HEK293T (cell line): ENCODE measurements at regions not wholly inside any gene's neighbourhood (a gene's known extent, or its start where the extent isn't known, plus 50 kb on each side); places are given as distances from the start of the nearest gene placed in this dataset.

Source experiments
- CTCF ChIA-PET: fragments of 350-600 bp; formaldehyde crosslinking; extraction: SDS; loops from one replicate; lab custom pipeline; 2021; ENCODE audit warnings: antibody characterized with exemption, inconsistent platforms; lab: Yijun Ruan, JAX
- POLR2A ChIA-PET: fragments of 350-600 bp; formaldehyde crosslinking; extraction: SDS; loops from one replicate; lab custom pipeline; 2020; ENCODE audit warnings: antibody characterized with exemption, inconsistent platforms; lab: Yijun Ruan, JAX
- DNase-seq: peaks from one replicate; pipeline ENCODE4 v3.0.0; 2012; ENCODE audit warnings: mixed read lengths; ENCODE audit errors: extremely low spot score
- ARNT ChIP-seq: fragments of 450-650 bp; IDR thresholded peaks from 2 replicates; pipeline ENCODE4 v1.6.1; 2017; ENCODE audit warnings: mild to moderate bottlenecking
- BHLHE40 ChIP-seq: fragments of 450-650 bp; IDR thresholded peaks from 2 replicates; pipeline ENCODE4 v1.6.1; 2016; ENCODE audit warnings: mild to moderate bottlenecking, moderate library complexity, borderline replicate concordance
- CTBP1 ChIP-seq: fragments of 450-650 bp; IDR thresholded peaks from 2 replicates; pipeline ENCODE4 v1.6.1; 2016; ENCODE audit warnings: borderline replicate concordance
- ELF4 ChIP-seq: fragments of 450-650 bp; IDR thresholded peaks from 2 replicates; pipeline ENCODE4 v1.6.1; 2017; ENCODE audit warnings: antibody characterized with exemption
- FOXA1 ChIP-seq: fragments of 450-650 bp; IDR thresholded peaks from 2 replicates; pipeline ENCODE4 v1.6.1; 2016; ENCODE audit warnings: mild to moderate bottlenecking
- FOXK2 ChIP-seq: fragments of 450-650 bp; IDR thresholded peaks from 2 replicates; pipeline ENCODE4 v1.6.1; 2016; ENCODE audit warnings: mild to moderate bottlenecking
- FOXM1 ChIP-seq: fragments of 450-650 bp; IDR thresholded peaks from 2 replicates; pipeline ENCODE4 v1.6.1; 2017; ENCODE audit warnings: mild to moderate bottlenecking, borderline replicate concordance
- HDGF ChIP-seq: fragments of 450-650 bp; IDR thresholded peaks from 2 replicates; pipeline ENCODE4 v1.6.1; 2017; ENCODE audit warnings: antibody characterized with exemption, borderline replicate concordance
- L3MBTL2 ChIP-seq: fragments of 450-650 bp; conservative IDR thresholded peaks from 2 replicates; pipeline ENCODE4 v1.6.1; 2016; ENCODE audit warnings: mild to moderate bottlenecking
- LEF1 ChIP-seq: fragments of 450-650 bp; IDR thresholded peaks from 2 replicates; pipeline ENCODE4 v1.6.1; 2017; ENCODE audit warnings: mild to moderate bottlenecking, borderline replicate concordance
- NFRKB ChIP-seq: fragments of 450-650 bp; IDR thresholded peaks from 2 replicates; pipeline ENCODE4 v1.6.1; 2016; ENCODE audit warnings: mild to moderate bottlenecking, moderate library complexity
- PKNOX1 ChIP-seq: fragments of 450-650 bp; IDR thresholded peaks from 2 replicates; pipeline ENCODE4 v1.6.1; 2016
- SP1 ChIP-seq: fragments of 450-650 bp; IDR thresholded peaks from 2 replicates; pipeline ENCODE4 v1.6.1; 2017
- SUZ12 ChIP-seq: fragments of 450-650 bp; IDR thresholded peaks from 2 replicates; pipeline ENCODE4 v1.6.1; 2016; ENCODE audit warnings: mild to moderate bottlenecking
- TARDBP ChIP-seq: fragments of 450-650 bp; IDR thresholded peaks from 2 replicates; pipeline ENCODE4 v1.6.1; 2016
- ZNF384 ChIP-seq: fragments of 450-650 bp; IDR thresholded peaks from 2 replicates; pipeline ENCODE4 v1.6.1; 2016

DNA sequence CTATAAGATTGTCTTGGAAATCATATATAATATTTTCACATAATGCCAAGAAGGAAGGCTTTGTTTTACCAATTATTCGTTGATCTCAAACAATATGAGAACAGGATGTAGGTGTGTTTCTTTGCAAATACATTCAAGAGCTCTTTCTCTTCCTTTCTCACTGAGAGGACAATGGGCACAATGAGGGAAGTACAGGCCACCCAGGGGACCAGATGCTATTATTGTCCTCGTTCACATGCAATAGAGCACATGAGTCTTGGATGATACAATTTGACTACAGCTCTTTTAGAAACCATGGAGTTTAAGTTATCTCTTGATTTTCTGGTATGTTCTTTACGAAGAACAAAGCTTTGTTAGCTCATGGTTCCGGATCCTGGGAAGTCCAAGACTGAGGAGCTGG is 323.7 kb upstream of the KLF6 start:
- TF ChIP-seq CTBP1 (no peak), SP1 (no peak), L3MBTL2 (no peak), FOXK2 (no peak)
- ChIA-PET CTCF (interaction anchor here (0.7 kb wide), 1 partner anchor 1278 kb away, joined by 4 read pairs; no protein-coding TSS in a partner anchor), POLR2A (interaction anchor here (1.5 kb wide), 1 partner anchor 324 kb away, joined by 3 read pairs; the partner anchor contains the start of gene KLF6)
- no peak for DNase-seq

DNA sequence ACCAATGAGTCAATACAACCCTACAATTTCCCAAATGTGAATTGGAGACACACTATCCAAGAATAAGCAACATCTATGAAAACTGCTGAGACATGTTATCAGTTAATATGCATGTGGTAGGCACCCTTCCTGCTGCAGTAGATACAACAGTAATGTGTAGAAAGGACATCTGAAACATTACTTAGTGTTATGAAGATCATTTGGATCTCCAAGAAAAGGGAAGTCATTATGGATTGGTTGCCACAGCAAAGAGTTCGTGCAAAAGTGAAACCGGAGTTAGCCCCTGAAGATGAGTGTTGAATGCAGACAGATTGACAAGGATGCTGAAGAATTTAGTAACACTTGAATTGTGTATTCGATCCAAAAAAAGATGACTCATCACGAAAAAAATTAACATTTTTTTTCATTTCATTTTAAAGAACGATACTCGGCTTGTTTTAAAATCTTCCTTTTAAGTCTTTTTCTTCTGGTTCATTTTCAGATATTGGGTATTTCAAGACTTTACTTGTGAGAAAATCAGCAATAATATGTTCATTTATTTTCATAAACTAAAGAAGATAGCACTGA is 322.4 kb upstream of the KLF6 start:
- ChIA-PET POLR2A (no interaction called here), CTCF (no interaction called here)
- TF ChIP-seq L3MBTL2 (no peak), TARDBP (no peak), FOXA1 (no peak)
- DNase-seq = no peak

DNA sequence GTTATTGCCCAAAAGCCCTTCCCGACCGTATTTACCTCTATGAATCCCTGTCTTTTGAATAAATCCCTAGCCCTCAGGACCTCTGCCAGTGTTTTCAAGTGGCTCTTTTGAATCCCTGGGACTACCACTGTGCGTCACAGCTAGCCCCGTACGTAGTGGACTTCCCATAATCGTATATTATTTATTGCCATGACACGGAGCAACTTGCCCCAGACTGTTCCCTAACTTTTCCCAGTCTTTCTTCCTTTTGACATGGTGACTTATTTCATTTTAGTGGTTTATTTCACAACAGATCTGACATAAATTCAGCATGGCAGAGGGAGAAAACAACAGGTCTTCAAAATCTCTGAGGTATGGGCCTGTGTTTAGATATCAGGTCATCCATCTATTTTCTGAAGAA is 318.6 kb upstream of the KLF6 start:
- POLR2A ChIA-PET = no interaction called here
- TF ChIP-seq SP1 (no peak), ARNT (no peak), TARDBP (no peak), CTBP1 (no peak), HDGF (no peak), SUZ12 (no peak), ZNF384 (no peak), PKNOX1 (no peak), FOXK2 (no peak), NFRKB (no peak), FOXM1 (no peak), FOXA1 (no peak), LEF1 (no peak), ELF4 (no peak), L3MBTL2 (no peak), BHLHE40 (no peak)
- CTCF ChIA-PET = no interaction called here

GRCh38 chr10:4102802-4103344 is 317.9 kb upstream of the KLF6 start:
- POLR2A ChIA-PET = no interaction called here
- TF ChIP-seq NFRKB (no peak), ARNT (no peak), BHLHE40 (no peak), SUZ12 (no peak), FOXM1 (no peak), PKNOX1 (peak; percentile 46; the same call in 1 of the 2 replicates)
- CTCF ChIA-PET = no interaction called here
- no peak for DNase-seq

More for the DNA sequence above, 318.6 kb upstream of the KLF6 start:
- DNase-seq = no peak

DNA sequence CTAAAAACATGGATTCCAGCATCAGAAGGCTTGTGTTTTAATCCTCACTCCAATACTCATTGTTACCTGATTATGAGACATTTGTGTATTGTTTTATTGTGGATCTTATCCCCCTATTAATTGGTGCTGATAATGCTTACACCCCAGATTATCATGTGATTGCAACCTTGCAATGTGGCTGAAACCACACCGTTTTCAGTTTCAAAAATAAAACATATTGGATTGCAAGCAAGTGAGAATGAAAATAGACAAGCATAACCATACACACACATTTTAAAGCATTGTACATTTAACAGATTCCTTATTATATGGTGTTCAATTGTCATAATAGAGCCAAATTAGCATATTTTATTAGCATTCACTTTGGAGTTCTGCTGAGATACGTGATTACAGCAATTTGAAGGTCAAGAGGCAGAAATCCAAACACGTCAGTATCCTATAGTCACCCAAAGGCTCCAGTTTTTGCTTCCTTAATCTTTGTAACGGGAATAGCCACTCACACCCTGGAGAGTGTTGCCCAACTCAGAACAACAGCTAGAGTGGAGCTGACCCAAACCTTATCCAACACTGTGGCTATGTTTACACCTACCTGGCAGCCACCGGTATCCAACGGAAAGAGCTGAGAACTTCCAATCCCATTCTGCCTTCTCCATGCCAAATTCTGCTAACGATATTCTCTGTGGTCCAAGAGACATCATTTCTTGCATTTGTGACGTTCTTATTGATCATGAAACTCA is 317.1 kb upstream of the KLF6 start:
- DNase-seq = no peak
- TF ChIP-seq ZNF384 (no peak), FOXM1 (no peak), FOXK2 (no peak), HDGF (no peak), PKNOX1 (no peak), LEF1 (no peak), NFRKB (no peak), L3MBTL2 (no peak), ELF4 (no peak), BHLHE40 (no peak), SP1 (no peak), SUZ12 (no peak), TARDBP (no peak), FOXA1 (no peak), ARNT (no peak), CTBP1 (no peak)
- ChIA-PET POLR2A (no interaction called here), CTCF (no interaction called here)

- no peak for DNase-seq
- TF ChIP-seq NFRKB (no peak), SP1 (no peak), BHLHE40 (no peak), ELF4 (no peak), FOXA1 (no peak), HDGF (no peak), ARNT (no peak), TARDBP (no peak), FOXM1 (no peak), L3MBTL2 (no peak)
- ChIA-PET CTCF (no interaction called here), POLR2A (no interaction called here)
Observed at GRCh38 chr10:4100380-4100779, 315.4 kb upstream of the KLF6 start.

DNA sequence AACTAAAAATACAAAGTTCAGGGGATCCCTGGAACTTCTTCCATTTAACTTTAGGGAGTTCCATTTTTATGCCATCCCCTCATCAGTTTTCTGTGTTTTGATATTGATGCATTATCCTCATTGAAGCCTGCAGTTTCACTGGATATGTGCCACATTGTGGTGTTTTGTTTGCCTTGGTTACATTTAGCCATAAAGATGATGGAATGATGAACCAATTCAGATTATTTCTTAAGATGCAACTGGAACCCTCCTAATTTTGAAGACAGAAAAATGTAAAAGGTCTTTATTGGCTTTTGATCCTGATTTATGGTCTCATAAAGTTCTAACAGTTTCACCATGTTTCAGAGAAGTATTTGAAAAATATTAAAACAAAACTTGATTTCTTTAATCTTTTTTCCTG is 314.2 kb upstream of the KLF6 start:
- POLR2A ChIA-PET = no interaction called here

More for the DNA sequence above, 314.2 kb upstream of the KLF6 start:
- CTCF ChIA-PET = no interaction called here
- no peak for TF ChIP-seq SUZ12
- TF ChIP-seq BHLHE40 = no peak
- TF ChIP-seq L3MBTL2 = no peak
- no peak for TF ChIP-seq HDGF
- no peak for TF ChIP-seq CTBP1
- TF ChIP-seq FOXK2 = no peak
- TF ChIP-seq ZNF384 = no peak
- TF ChIP-seq FOXM1 = no peak
- TF ChIP-seq NFRKB = no peak
- TF ChIP-seq TARDBP = no peak
- TF ChIP-seq ARNT = no peak
- no peak for TF ChIP-seq LEF1
- TF ChIP-seq PKNOX1 = no peak
- DNase-seq = no peak
